GM12878 (cell line): ENCODE measurements at regions not wholly inside any gene's neighbourhood (a gene's known extent, or its start where the extent isn't known, plus 50 kb on each side); places are given as distances from the start of the nearest gene placed in this dataset.

Experiments
- CTCF ChIP-seq, 3 experiments: IDR thresholded peaks in 2 of 3; conservative IDR thresholded peaks in 1 of 3; 2 replicates each; pipeline ENCODE4 v1.5.1; 2011; ENCODE audit warnings: low read depth in 3 of 3, low read length in 3 of 3, mild to moderate bottlenecking in 3 of 3, control low read depth in 2 of 3, moderate library complexity in 2 of 3, inconsistent platforms in 1 of 3, mixed read lengths in 1 of 3; ENCODE audit not compliant: control insufficient read depth in 2 of 3, insufficient read depth in 1 of 3; ENCODE audit errors: extremely low read depth in 1 of 3
- IRF3 ChIP-seq: fragments of 450-650 bp; IDR thresholded peaks from 2 replicates; pipeline ENCODE4 v1.6.1; 2014; ENCODE audit warnings: mild to moderate bottlenecking
- POLR2A ChIP-seq: IDR thresholded peaks from 2 replicates; pipeline ENCODE4 v1.6.1; 2011; ENCODE audit warnings: low read depth, mild to moderate bottlenecking, low read length
- SMC3 ChIP-seq: IDR thresholded peaks from 2 replicates; pipeline ENCODE4 v1.6.1; 2011; ENCODE audit warnings: low read length, improper control_type of control experiment, borderline replicate concordance
- USF2 ChIP-seq: IDR thresholded peaks from 2 replicates; pipeline ENCODE4 v1.6.1; 2011; ENCODE audit warnings: low read depth, low read length, improper control_type of control experiment, borderline replicate concordance

- no peak for TF ChIP-seq CTCF (IDR thresholded peaks at IDR 0.05 in 2 of 3, conservative IDR thresholded peaks at IDR 0.05 in 1 of 3; ENCODE audit: control insufficient read depth in 2 of 3, extremely low read depth in 1 of 3, insufficient read depth in 1 of 3, low read depth in 3 of 3, low read length in 3 of 3)
- no peak for TF ChIP-seq POLR2A
- TF ChIP-seq SMC3: no peak
- no peak for TF ChIP-seq USF2
- TF ChIP-seq IRF3: no peak
Observed at GRCh38 chr18:47410139-47410538, 158.7 kb upstream of the SKOR2 start.
